HEK293 (cell line): ENCODE measurements at regions not wholly inside any gene's neighbourhood (a gene's known extent, or its start where the extent isn't known, plus 50 kb on each side); places are given as distances from the start of the nearest gene placed in this dataset.

Experiments
- CTCF ChIA-PET: fragments of 350-600 bp; formaldehyde crosslinking; extraction: SDS; loops from one replicate; lab custom pipeline; 2021; ENCODE audit warnings: antibody characterized with exemption; lab: Yijun Ruan, JAX
- POLR2A ChIA-PET: fragments of 300-600 bp; formaldehyde crosslinking; extraction: SDS; loops from one replicate; lab custom pipeline; 2020; ENCODE audit warnings: antibody characterized with exemption, inconsistent platforms; lab: Yijun Ruan, JAX
- H3K27ac ChIP-seq: fragments of 200-500 bp; sonication (Bioruptor generic); 2 replicates; pipeline ENCODE4 v1.5.1; 2014; ENCODE audit warnings: low read depth, low read length, control low read depth, inconsistent platforms; ENCODE audit errors: extremely low read depth
- H3K36me3 ChIP-seq, 2 experiments: fragments of 200-500 bp in 1 of 2; sonication (Bioruptor generic) in 1 of 2; 1 replicate in 1 of 2; 2 replicates in 1 of 2; pipeline ENCODE4 v1.5.1; 2014 to 2017; ENCODE audit warnings: inconsistent platforms in 2 of 2, low read length in 2 of 2; ENCODE audit not compliant: control insufficient read depth in 2 of 2, insufficient read depth in 1 of 2
- H3K4me1 ChIP-seq: fragments of 200-500 bp; sonication (Bioruptor generic); 2 replicates; pipeline ENCODE4 v1.5.1; 2014; ENCODE audit warnings: mild to moderate bottlenecking, low read length, inconsistent platforms; ENCODE audit not compliant: control insufficient read depth, insufficient read depth
- H3K4me3 ChIP-seq: 2 replicates; pipeline ENCODE4 v1.5.1; 2011; ENCODE audit warnings: low read depth, mild to moderate bottlenecking, control low read depth, low read length, moderate library complexity
- H3K9me3 ChIP-seq: fragments of 200-500 bp; sonication (Bioruptor generic); 2 replicates; pipeline ENCODE4 v1.5.1; 2014; ENCODE audit warnings: low read depth, low read length, inconsistent platforms; ENCODE audit not compliant: control insufficient read depth, insufficient read depth
- KLF9 ChIP-seq: fragments of 450-650 bp; formaldehyde crosslinking; IDR thresholded peaks from 2 replicates; pipeline ENCODE4 v1.5.1; 2016; ENCODE audit warnings: missing biosample characterization, missing genetic modification characterization, low read depth
- RBAK ChIP-seq: fragments of 450-650 bp; formaldehyde crosslinking; IDR thresholded peaks from 2 replicates; pipeline ENCODE4 v1.5.1; 2016; ENCODE audit warnings: missing biosample characterization, missing genetic modification characterization
- SALL2 ChIP-seq: fragments of 450-650 bp; formaldehyde crosslinking; IDR thresholded peaks from 2 replicates; pipeline ENCODE4 v1.5.0; 2017; ENCODE audit warnings: missing biosample characterization, mild to moderate bottlenecking, missing genetic modification characterization, borderline replicate concordance
- TSHZ1 ChIP-seq: fragments of 450-650 bp; formaldehyde crosslinking; IDR thresholded peaks from 2 replicates; pipeline ENCODE4 v1.5.1; 2016; ENCODE audit warnings: missing biosample characterization, missing genetic modification characterization, borderline replicate concordance
- ZBTB1 ChIP-seq: fragments of 450-650 bp; formaldehyde crosslinking; IDR thresholded peaks from 2 replicates; pipeline ENCODE4 v1.5.1; 2016; ENCODE audit warnings: missing biosample characterization, missing genetic modification characterization
- ZBTB11 ChIP-seq: fragments of 450-650 bp; formaldehyde crosslinking; conservative IDR thresholded peaks from 2 replicates; pipeline ENCODE4 v1.5.1; 2016; ENCODE audit warnings: low read depth, missing biosample characterization, missing genetic modification characterization
- ZBTB26 ChIP-seq: fragments of 450-650 bp; formaldehyde crosslinking; optimal IDR thresholded peaks from 2 replicates; pipeline ENCODE3; 2016; ENCODE audit warnings: missing biosample characterization, mild to moderate bottlenecking, missing genetic modification characterization
- ZBTB8A ChIP-seq: fragments of 450-650 bp; formaldehyde crosslinking; IDR thresholded peaks from 2 replicates; pipeline ENCODE4 v1.5.1; 2016; ENCODE audit warnings: missing biosample characterization, missing genetic modification characterization
- ZFP69B ChIP-seq: fragments of 450-650 bp; formaldehyde crosslinking; IDR thresholded peaks from 2 replicates; pipeline ENCODE4 v1.5.1; 2016; ENCODE audit warnings: missing biosample characterization, missing genetic modification characterization
- ZNF133 ChIP-seq: fragments of 450-650 bp; formaldehyde crosslinking; IDR thresholded peaks from 2 replicates; pipeline ENCODE4 v1.5.1; 2016; ENCODE audit warnings: missing biosample characterization, missing genetic modification characterization
- ZNF23 ChIP-seq: fragments of 450-650 bp; formaldehyde crosslinking; IDR thresholded peaks from 2 replicates; pipeline ENCODE4 v1.5.1; 2016; ENCODE audit warnings: missing biosample characterization, missing genetic modification characterization, borderline replicate concordance
- ZNF280D ChIP-seq: fragments of 450-650 bp; formaldehyde crosslinking; IDR thresholded peaks from 2 replicates; pipeline ENCODE4 v1.5.1; 2016; ENCODE audit warnings: missing biosample characterization, missing genetic modification characterization
- ZNF335 ChIP-seq: fragments of 450-650 bp; formaldehyde crosslinking; conservative IDR thresholded peaks from 2 replicates; pipeline ENCODE4 v1.5.1; 2016; ENCODE audit warnings: missing biosample characterization, missing genetic modification characterization
- ZNF416 ChIP-seq: fragments of 450-650 bp; formaldehyde crosslinking; IDR thresholded peaks from 2 replicates; pipeline ENCODE4 v1.5.1; 2016; ENCODE audit warnings: missing biosample characterization, missing genetic modification characterization
- ZNF501 ChIP-seq: fragments of 450-650 bp; formaldehyde crosslinking; IDR thresholded peaks from 2 replicates; pipeline ENCODE4 v1.5.1; 2016; ENCODE audit warnings: missing biosample characterization, missing genetic modification characterization
- ZNF555 ChIP-seq: fragments of 450-650 bp; formaldehyde crosslinking; conservative IDR thresholded peaks from 2 replicates; pipeline ENCODE4 v1.5.1; 2017; ENCODE audit warnings: missing biosample characterization, mild to moderate bottlenecking, missing genetic modification characterization, inconsistent platforms
- ZNF621 ChIP-seq: fragments of 450-650 bp; formaldehyde crosslinking; IDR thresholded peaks from 2 replicates; pipeline ENCODE4 v1.5.1; 2017; ENCODE audit warnings: missing biosample characterization, missing genetic modification characterization
- ZNF623 ChIP-seq: fragments of 450-650 bp; formaldehyde crosslinking; IDR thresholded peaks from 2 replicates; pipeline ENCODE4 v1.5.1; 2016; ENCODE audit warnings: missing biosample characterization, missing genetic modification characterization
- ZNF645 ChIP-seq: fragments of 450-650 bp; formaldehyde crosslinking; IDR thresholded peaks from 2 replicates; pipeline ENCODE4; 2016; ENCODE audit warnings: missing biosample characterization, missing genetic modification characterization
- ZXDB ChIP-seq: fragments of 450-650 bp; formaldehyde crosslinking; IDR thresholded peaks from 2 replicates; pipeline ENCODE4 v1.5.1; 2016; ENCODE audit warnings: missing biosample characterization, missing genetic modification characterization

GRCh38 chr1:4057603-4058002, 157.5 kb upstream of the C1orf174 start:
- H3K9me3 ChIP-seq: no peaks in the 10 kb centered on the region
- CTCF ChIA-PET: no interaction called here
- TF ChIP-seq ZXDB (tag by site-specific recombination) (no peak), ZNF621 (tag by site-specific recombination) (no peak)
- TF ChIP-seq, all 188 proteins: peak for 0
- Histone ChIP-seq H3K36me3 (no peaks in the 10 kb centered on the region), H3K27ac (no peak overlapping the region), H3K4me1 (no peaks in the 10 kb centered on the region), H3K4me3 (no peak overlapping the region)
- POLR2A ChIA-PET: no interaction called here

GRCh38 chr1:4058122-4058521, 158.1 kb upstream of the C1orf174 start:
- ChIA-PET CTCF (no interaction called here), POLR2A (no interaction called here)
- no peak overlapping the region for H3K27ac ChIP-seq
- H3K4me1 ChIP-seq: no peaks in the 10 kb centered on the region
- TF ChIP-seq ZNF501 (tag by site-specific recombination): no peak
- TF ChIP-seq TSHZ1 (tag by site-specific recombination): no peak
- no peak for TF ChIP-seq ZBTB26 (tag by site-specific recombination)
- no peak for TF ChIP-seq ZNF555
- no peak for TF ChIP-seq ZNF621 (tag by site-specific recombination)
- TF ChIP-seq ZFP69B (tag by site-specific recombination): no peak
- TF ChIP-seq ZNF23: no peak
- TF ChIP-seq RBAK: no peak
- no peak for TF ChIP-seq ZBTB11
- no peak for TF ChIP-seq ZNF623 (tag by site-specific recombination)
- TF ChIP-seq ZNF133 (tag by site-specific recombination): no peak
- no peak for TF ChIP-seq ZNF335 (tag by site-specific recombination)
- H3K9me3 ChIP-seq: no peaks in the 10 kb centered on the region
- no peaks in the 10 kb centered on the region for H3K36me3 ChIP-seq
- no peak overlapping the region for H3K4me3 ChIP-seq

GRCh38 chr1:4058706-4059105, 158.6 kb upstream of the C1orf174 start:
- H3K27ac ChIP-seq: no peak overlapping the region
- TF ChIP-seq ZNF416 (tag by site-specific recombination) (no peak), ZNF280D (tag by site-specific recombination) (no peak), SALL2 (tag by site-specific recombination) (no peak), ZNF645 (no peak), KLF9 (tag by site-specific recombination) (no peak), ZBTB8A (tag by site-specific recombination) (no peak), ZBTB1 (no peak)

More at GRCh38 chr1:4058706-4059105, 158.6 kb upstream of the C1orf174 start:
- Histone ChIP-seq H3K4me3 (no peak overlapping the region), H3K4me1 (no peaks in the 10 kb centered on the region), H3K36me3 (no peaks in the 10 kb centered on the region), H3K9me3 (no peaks in the 10 kb centered on the region)
- ChIA-PET POLR2A (no interaction called here), CTCF (no interaction called here)
